ENCODE measurements at regions not wholly inside any gene's neighbourhood (a gene's known extent, or its start where the extent isn't known, plus 50 kb on each side); places are given as distances from the start of the nearest gene placed in this dataset.

DNA sequence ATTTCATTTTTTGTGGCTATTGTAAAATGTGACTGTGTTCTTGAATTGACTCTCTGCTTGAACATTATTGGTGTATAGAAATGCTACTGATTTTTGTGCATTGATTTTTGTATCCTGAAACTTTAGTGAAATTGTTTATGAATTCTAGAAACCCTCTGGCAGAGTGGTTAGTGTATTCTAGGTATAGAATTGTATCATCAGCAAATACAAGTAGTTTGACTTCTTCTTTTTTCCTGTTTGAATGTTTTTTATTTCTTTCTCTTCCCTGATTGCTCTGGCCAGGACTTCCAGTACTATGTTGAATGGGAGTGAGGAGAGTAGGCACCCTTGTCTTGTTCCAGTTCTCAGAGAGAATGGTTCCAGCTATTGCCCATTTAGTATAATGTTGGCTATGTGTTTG lies 88.8 kb upstream of the HMHB1 start:
- TF ChIP-seq, protein P1, sequence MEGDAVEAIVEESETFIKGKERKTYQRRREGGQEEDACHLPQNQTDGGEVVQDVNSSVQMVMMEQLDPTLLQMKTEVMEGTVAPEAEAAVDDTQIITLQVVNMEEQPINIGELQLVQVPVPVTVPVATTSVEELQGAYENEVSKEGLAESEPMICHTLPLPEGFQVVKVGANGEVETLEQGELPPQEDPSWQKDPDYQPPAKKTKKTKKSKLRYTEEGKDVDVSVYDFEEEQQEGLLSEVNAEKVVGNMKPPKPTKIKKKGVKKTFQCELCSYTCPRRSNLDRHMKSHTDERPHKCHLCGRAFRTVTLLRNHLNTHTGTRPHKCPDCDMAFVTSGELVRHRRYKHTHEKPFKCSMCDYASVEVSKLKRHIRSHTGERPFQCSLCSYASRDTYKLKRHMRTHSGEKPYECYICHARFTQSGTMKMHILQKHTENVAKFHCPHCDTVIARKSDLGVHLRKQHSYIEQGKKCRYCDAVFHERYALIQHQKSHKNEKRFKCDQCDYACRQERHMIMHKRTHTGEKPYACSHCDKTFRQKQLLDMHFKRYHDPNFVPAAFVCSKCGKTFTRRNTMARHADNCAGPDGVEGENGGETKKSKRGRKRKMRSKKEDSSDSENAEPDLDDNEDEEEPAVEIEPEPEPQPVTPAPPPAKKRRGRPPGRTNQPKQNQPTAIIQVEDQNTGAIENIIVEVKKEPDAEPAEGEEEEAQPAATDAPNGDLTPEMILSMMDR (IDR thresholded peaks at IDR 0.05), result no peak
- TF ChIP-seq POLR2AphosphoS5 (IDR thresholded peaks at IDR 0.05; ENCODE audit: low read depth, low read length), result no peak
- TF ChIP-seq SIN3A (IDR thresholded peaks at IDR 0.05; ENCODE audit: borderline replicate concordance, insufficient read depth, low read depth, low read length), result no peak
- TF ChIP-seq, protein P2, sequence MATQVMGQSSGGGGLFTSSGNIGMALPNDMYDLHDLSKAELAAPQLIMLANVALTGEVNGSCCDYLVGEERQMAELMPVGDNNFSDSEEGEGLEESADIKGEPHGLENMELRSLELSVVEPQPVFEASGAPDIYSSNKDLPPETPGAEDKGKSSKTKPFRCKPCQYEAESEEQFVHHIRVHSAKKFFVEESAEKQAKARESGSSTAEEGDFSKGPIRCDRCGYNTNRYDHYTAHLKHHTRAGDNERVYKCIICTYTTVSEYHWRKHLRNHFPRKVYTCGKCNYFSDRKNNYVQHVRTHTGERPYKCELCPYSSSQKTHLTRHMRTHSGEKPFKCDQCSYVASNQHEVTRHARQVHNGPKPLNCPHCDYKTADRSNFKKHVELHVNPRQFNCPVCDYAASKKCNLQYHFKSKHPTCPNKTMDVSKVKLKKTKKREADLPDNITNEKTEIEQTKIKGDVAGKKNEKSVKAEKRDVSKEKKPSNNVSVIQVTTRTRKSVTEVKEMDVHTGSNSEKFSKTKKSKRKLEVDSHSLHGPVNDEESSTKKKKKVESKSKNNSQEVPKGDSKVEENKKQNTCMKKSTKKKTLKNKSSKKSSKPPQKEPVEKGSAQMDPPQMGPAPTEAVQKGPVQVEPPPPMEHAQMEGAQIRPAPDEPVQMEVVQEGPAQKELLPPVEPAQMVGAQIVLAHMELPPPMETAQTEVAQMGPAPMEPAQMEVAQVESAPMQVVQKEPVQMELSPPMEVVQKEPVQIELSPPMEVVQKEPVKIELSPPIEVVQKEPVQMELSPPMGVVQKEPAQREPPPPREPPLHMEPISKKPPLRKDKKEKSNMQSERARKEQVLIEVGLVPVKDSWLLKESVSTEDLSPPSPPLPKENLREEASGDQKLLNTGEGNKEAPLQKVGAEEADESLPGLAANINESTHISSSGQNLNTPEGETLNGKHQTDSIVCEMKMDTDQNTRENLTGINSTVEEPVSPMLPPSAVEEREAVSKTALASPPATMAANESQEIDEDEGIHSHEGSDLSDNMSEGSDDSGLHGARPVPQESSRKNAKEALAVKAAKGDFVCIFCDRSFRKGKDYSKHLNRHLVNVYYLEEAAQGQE (IDR thresholded peaks at IDR 0.05; ENCODE audit: insufficient read depth in 1 of 2, low read depth in 2 of 2, low read length in 1 of 2), result no peak
